ENCODE measurements at regions not wholly inside any gene's neighbourhood (a gene's known extent, or its start where the extent isn't known, plus 50 kb on each side); places are given as distances from the start of the nearest gene placed in this dataset.
"Not testable (repeated sequence)": the region's sequence is repeated elsewhere in the genome, so short reads cannot be mapped to it uniquely, and the experiment has no call there.

DNA sequence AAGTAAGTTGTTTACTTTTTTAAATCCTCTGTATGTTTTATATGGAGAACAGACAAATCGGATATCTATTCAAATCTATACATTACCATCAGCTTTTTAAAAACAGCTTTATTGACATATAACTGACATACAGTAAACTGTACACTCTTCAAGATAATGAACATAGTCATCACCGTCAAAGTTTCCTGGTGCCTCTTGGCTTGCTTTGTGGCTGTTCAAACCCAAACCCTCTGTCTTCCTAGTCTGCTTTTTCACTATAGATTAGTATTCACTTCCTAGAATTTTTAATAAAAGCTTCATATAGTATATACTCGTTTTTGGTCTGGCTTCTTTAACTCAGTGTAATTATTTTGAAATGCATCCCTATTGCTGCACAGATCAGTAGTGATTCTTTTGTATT is 56.4 kb upstream of the TPTE start (continued):
- TF ChIP-seq ARNTL (CRISPR knock-in tag; IDR thresholded peaks at IDR 0.05; ENCODE audit: borderline replicate concordance, low read depth), result no peak
- TF ChIP-seq ZNF565 (CRISPR knock-in tag; conservative IDR thresholded peaks at IDR 0.05; ENCODE audit: low read depth), result no peak
- no peak for TF ChIP-seq TSHZ2 (CRISPR knock-in tag; IDR thresholded peaks at IDR 0.05)
- no peak for TF ChIP-seq GLIS3 (CRISPR knock-in tag; IDR thresholded peaks at IDR 0.05)
- no peak for TF ChIP-seq ZNF70 (CRISPR knock-in tag; IDR thresholded peaks at IDR 0.05)

GRCh38 chr21:10465524-10466110 is 55.8 kb upstream of the TPTE start:
- not testable (repeated sequence) for ATAC-seq

DNA sequence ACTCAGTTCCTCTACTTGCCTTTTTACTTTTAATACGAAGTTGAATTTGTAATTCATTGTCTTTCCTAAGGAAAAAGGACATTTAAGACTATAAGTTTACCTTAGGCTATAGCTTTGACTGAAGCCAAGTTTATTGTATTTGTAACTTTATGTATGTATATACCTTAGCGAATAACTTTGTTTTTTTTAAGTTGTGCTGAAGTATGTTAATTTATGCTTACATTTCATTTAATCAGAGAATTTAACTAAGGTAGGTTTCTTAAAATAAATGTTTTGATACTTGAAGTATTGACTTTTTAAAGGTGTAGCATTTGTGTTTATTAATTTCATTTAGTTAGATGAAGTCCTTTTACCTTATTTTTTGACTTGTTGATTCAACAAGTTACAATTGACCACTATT is 55.2 kb upstream of the TPTE start:
- ATAC-seq, result no peak
- TF ChIP-seq ESRRG (CRISPR knock-in tag; IDR thresholded peaks at IDR 0.05), result no peak
